Central memory CD8-positive, alpha-beta T cell (primary cell): ENCODE measurements at regions not wholly inside any gene's neighbourhood (a gene's known extent, or its start where the extent isn't known, plus 50 kb on each side); places are given as distances from the start of the nearest gene placed in this dataset.
"Not testable (repeated sequence)": the region's sequence is repeated elsewhere in the genome, so short reads cannot be mapped to it uniquely, and the experiment has no call there.

Experiments used
- ATAC-seq: fragments of 150-1000 bp; cut with Tn5 transposase; replicated peaks from 2 replicates; pipeline ENCODE4 v1.10.0; 2022; ENCODE audit warnings: mild to moderate bottlenecking, moderate FRiP score, moderate number of reproducible peaks; ENCODE audit not compliant: poor library complexity, severe bottlenecking; ENCODE audit errors: extremely low read depth
- DNase-seq, 2 donors: peaks; one replicate each; pipeline ENCODE4 v3.0.0; 2021; ENCODE audit warnings: low spot score in 2 of 2
- H3K27ac Mint-ChIP-seq: one replicate; pipeline ENCODE4 v1.8.0; 2022; ENCODE audit warnings: low read depth, mild to moderate bottlenecking, moderate library complexity, mixed read lengths
- H3K27me3 Mint-ChIP-seq: one replicate; pipeline ENCODE4 v1.8.0; 2022; ENCODE audit warnings: mixed read lengths
- H3K36me3 Mint-ChIP-seq: one replicate; pipeline ENCODE4 v1.8.0; 2022; ENCODE audit warnings: mild to moderate bottlenecking, moderate library complexity, mixed read lengths; ENCODE audit not compliant: insufficient read depth
- H3K4me1 Mint-ChIP-seq: one replicate; pipeline ENCODE4 v1.8.0; 2022; ENCODE audit warnings: mixed read lengths
- H3K4me3 Mint-ChIP-seq: one replicate; pipeline ENCODE4 v1.8.0; 2022; ENCODE audit warnings: mild to moderate bottlenecking, moderate library complexity, mixed read lengths
- H3K9me3 Mint-ChIP-seq: one replicate; pipeline ENCODE4 v1.8.0; 2022; ENCODE audit warnings: mixed read lengths

- H3K27ac Mint-ChIP-seq, result no peak overlapping the region
- no peaks in the 10 kb centered on the region for H3K4me1 Mint-ChIP-seq
- no peak overlapping the region for H3K4me3 Mint-ChIP-seq
- H3K36me3 Mint-ChIP-seq, result no peaks in the 10 kb centered on the region
- ATAC-seq, result no peak
- H3K9me3 Mint-ChIP-seq, result no peaks in the 10 kb centered on the region
- DNase-seq, result no peak
- H3K27me3 Mint-ChIP-seq, result no peaks in the 10 kb centered on the region
These were observed 411.4 kb upstream of the SOX5 start for GRCh38 chr12:24360907-24361306.

GRCh38 chr12:24360461-24360860 is 411.0 kb upstream of the SOX5 start:
- ATAC-seq (no peak), DNase-seq (no peak)
- Mint-ChIP-seq H3K27ac (no peak overlapping the region), H3K4me1 (no peaks in the 10 kb centered on the region), H3K36me3 (no peaks in the 10 kb centered on the region), H3K27me3 (no peaks in the 10 kb centered on the region), H3K4me3 (no peak overlapping the region), H3K9me3 (no peaks in the 10 kb centered on the region)

- Mint-ChIP-seq H3K4me3 (no peak overlapping the region), H3K9me3 (no peaks in the 10 kb centered on the region), H3K27ac (no peak overlapping the region), H3K27me3 (no peaks in the 10 kb centered on the region), H3K4me1 (no peaks in the 10 kb centered on the region), H3K36me3 (no peaks in the 10 kb centered on the region)
- no peak for DNase-seq
- ATAC-seq, result no peak
These were observed 410.6 kb upstream of the SOX5 start for GRCh38 chr12:24360057-24360456.

GRCh38 chr12:24359418-24359817 is 409.9 kb upstream of the SOX5 start:
- DNase-seq (no peak), ATAC-seq (no peak)
- H3K9me3 Mint-ChIP-seq, result no peaks in the 10 kb centered on the region
- no peaks in the 10 kb centered on the region for H3K4me1 Mint-ChIP-seq
- H3K4me3 Mint-ChIP-seq, result no peak overlapping the region
- H3K27ac Mint-ChIP-seq, result no peak overlapping the region
- no peaks in the 10 kb centered on the region for H3K36me3 Mint-ChIP-seq
- H3K27me3 Mint-ChIP-seq, result no peaks in the 10 kb centered on the region

GRCh38 chr12:24356240-24356804 is 406.9 kb upstream of the SOX5 start:
- H3K27ac Mint-ChIP-seq, result no peak overlapping the region
- ATAC-seq (no peak), DNase-seq (no peak)
- H3K27me3 Mint-ChIP-seq, result no peaks in the 10 kb centered on the region
- no peaks in the 10 kb centered on the region for H3K4me1 Mint-ChIP-seq
- no peaks in the 10 kb centered on the region for H3K36me3 Mint-ChIP-seq
- no peak overlapping the region for H3K4me3 Mint-ChIP-seq
- no peaks in the 10 kb centered on the region for H3K9me3 Mint-ChIP-seq

GRCh38 chr12:24352363-24352762 is 402.9 kb upstream of the SOX5 start:
- no peaks in the 10 kb centered on the region for H3K36me3 Mint-ChIP-seq
- ATAC-seq, result no peak
- DNase-seq, result no peak
- H3K4me1 Mint-ChIP-seq, result no peaks in the 10 kb centered on the region
- no peaks in the 10 kb centered on the region for H3K27me3 Mint-ChIP-seq
- peaks cover 8% of the 10 kb centered on the region for H3K9me3 Mint-ChIP-seq
- no peak overlapping the region for H3K27ac Mint-ChIP-seq
- no peak overlapping the region for H3K4me3 Mint-ChIP-seq

- no peak overlapping the region for H3K27ac Mint-ChIP-seq
- H3K4me1 Mint-ChIP-seq, result no peaks in the 10 kb centered on the region
These were observed 399.8 kb upstream of the SOX5 start for GRCh38 chr12:24349051-24349799.

GRCh38 chr12:24348180-24348579 is 398.7 kb upstream of the SOX5 start:
- H3K9me3 Mint-ChIP-seq, H3K27me3 Mint-ChIP-seq, H3K4me1 Mint-ChIP-seq, H3K36me3 Mint-ChIP-seq, ATAC-seq, H3K4me3 Mint-ChIP-seq, H3K27ac Mint-ChIP-seq, DNase-seq: not testable (repeated sequence)

More at GRCh38 chr12:24349051-24349799, 399.8 kb upstream of the SOX5 start:
- ATAC-seq (no peak), DNase-seq (no peak)
- H3K27me3 Mint-ChIP-seq, result no peaks in the 10 kb centered on the region
- H3K4me3 Mint-ChIP-seq, result no peak overlapping the region
- peaks cover 8% of the 10 kb centered on the region for H3K9me3 Mint-ChIP-seq
- no peaks in the 10 kb centered on the region for H3K36me3 Mint-ChIP-seq

- Mint-ChIP-seq H3K9me3 (peaks cover 6% of the 10 kb centered on the region), H3K27me3 (no peaks in the 10 kb centered on the region), H3K27ac (no peak overlapping the region), H3K4me1 (no peaks in the 10 kb centered on the region), H3K4me3 (no peak overlapping the region), H3K36me3 (no peaks in the 10 kb centered on the region)
- ATAC-seq (no peak), DNase-seq (no peak)
These were observed 378.8 kb upstream of the SOX5 start for GRCh38 chr12:24328261-24328660.

- no peak overlapping the region for H3K4me3 Mint-ChIP-seq
- H3K27ac Mint-ChIP-seq, result no peak overlapping the region
- H3K4me1 Mint-ChIP-seq, result no peaks in the 10 kb centered on the region
- H3K36me3 Mint-ChIP-seq, result no peaks in the 10 kb centered on the region
- no peak for DNase-seq
- H3K27me3 Mint-ChIP-seq, result no peaks in the 10 kb centered on the region
- ATAC-seq, result no peak
- no peaks in the 10 kb centered on the region for H3K9me3 Mint-ChIP-seq
These were observed 375.9 kb upstream of the SOX5 start for GRCh38 chr12:24325331-24325730.

- no peak for ATAC-seq
- H3K36me3 Mint-ChIP-seq, result no peaks in the 10 kb centered on the region
- H3K27me3 Mint-ChIP-seq, result no peaks in the 10 kb centered on the region
- DNase-seq, result no peak
- H3K4me3 Mint-ChIP-seq, result no peak overlapping the region
- H3K27ac Mint-ChIP-seq, result no peak overlapping the region
- H3K9me3 Mint-ChIP-seq, result peaks cover 5% of the 10 kb centered on the region
- no peaks in the 10 kb centered on the region for H3K4me1 Mint-ChIP-seq
These were observed 358.4 kb upstream of the SOX5 start for GRCh38 chr12:24307716-24308335.

- Mint-ChIP-seq H3K4me1 (no peaks in the 10 kb centered on the region), H3K27ac (no peak overlapping the region), H3K36me3 (no peaks in the 10 kb centered on the region), H3K9me3 (peaks cover 5% of the 10 kb centered on the region), H3K4me3 (no peak overlapping the region), H3K27me3 (no peaks in the 10 kb centered on the region)
- ATAC-seq (no peak), DNase-seq (no peak)
These were observed 357.7 kb upstream of the SOX5 start for GRCh38 chr12:24307153-24307552.

- Mint-ChIP-seq H3K9me3 (peaks cover 5% of the 10 kb centered on the region), H3K36me3 (no peaks in the 10 kb centered on the region), H3K27ac (no peak overlapping the region), H3K4me3 (no peak overlapping the region), H3K27me3 (no peaks in the 10 kb centered on the region), H3K4me1 (no peaks in the 10 kb centered on the region)
- ATAC-seq, result no peak
- DNase-seq, result no peak
These were observed 356.5 kb upstream of the SOX5 start for GRCh38 chr12:24306001-24306400.
